Tibial nerve (tissue), 4 donors: ENCODE measurements at regions not wholly inside any gene's neighbourhood (a gene's known extent, or its start where the extent isn't known, plus 50 kb on each side); places are given as distances from the start of the nearest gene placed in this dataset.

ENCODE experiments used
- CTCF ChIP-seq, 5 experiments: fragments of 200-600 bp in 3 of 5; fragments of 450-650 bp in 2 of 5; sonication (generic) in 3 of 5; IDR thresholded peaks; one replicate each; pipeline ENCODE4 v1.5.1; 2016 to 2019; ENCODE audit warnings: antibody characterized with exemption in 5 of 5, mild to moderate bottlenecking in 3 of 5, moderate library complexity in 2 of 5
- EP300 ChIP-seq, 2 donors: sonication (generic); formaldehyde crosslinking; IDR thresholded peaks; one replicate each; pipeline ENCODE4 v1.6.1; 2017; ENCODE audit warnings: antibody characterized with exemption in 2 of 2, mild to moderate bottlenecking in 1 of 2
- POLR2A ChIP-seq, 2 donors: fragments of 450-650 bp; IDR thresholded peaks; one replicate each; pipeline ENCODE4 v1.6.1; 2017; ENCODE audit warnings: antibody characterized with exemption in 2 of 2, mild to moderate bottlenecking in 2 of 2, moderate library complexity in 2 of 2

GRCh38 chr4:184953971-184954370 is 64.3 kb upstream of the HELT start:
- TF ChIP-seq CTCF (IDR thresholded peaks at IDR 0.05) (no peak), POLR2A (IDR thresholded peaks at IDR 0.05) (no peak), EP300 (IDR thresholded peaks at IDR 0.05) (no peak)
